IMR-90 (cell line): ENCODE measurements at regions not wholly inside any gene's neighbourhood (a gene's known extent, or its start where the extent isn't known, plus 50 kb on each side); places are given as distances from the start of the nearest gene placed in this dataset.

ENCODE experiments used
- ATAC-seq: fragments of 200-7000 bp; cut with Tn5 transposase; 2 replicates; pipeline ENCODE4 v1.9.1; 2020; ENCODE audit warnings: low read depth, mild to moderate bottlenecking, moderate library complexity
- BruUV-seq: library from RNA; stranded (reverse); fragments of 400-500 nt; replicated peaks from 2 replicates; lab custom pipeline; 2021; lab: Mats Ljungman, UMichigan
- CTCF ChIA-PET: fragments of 300-600 bp; formaldehyde crosslinking; extraction: SDS; loops from one replicate; lab custom pipeline; 2021; ENCODE audit warnings: antibody characterized with exemption; lab: Yijun Ruan, JAX
- POLR2A ChIA-PET: fragments of 300-600 bp; sonication (Branson Sonifier 250); formaldehyde crosslinking; loops from one replicate; lab custom pipeline; 2022; ENCODE audit warnings: antibody characterized with exemption; ENCODE audit not compliant: unreplicated experiment; lab: Charles Lee
- DNase-seq: peaks from one replicate; pipeline ENCODE4 v3.0.0; 2013
- H2AFZ ChIP-seq: replicated peaks from 2 replicates; pipeline ENCODE3; 2013; ENCODE audit warnings: low read length, mild to moderate bottlenecking; ENCODE audit not compliant: poor library complexity
- H2AK5ac ChIP-seq: 2 replicates; pipeline ENCODE4 v1.6.1; 2013; ENCODE audit warnings: low read depth, low read length, inconsistent platforms
- H2AK9ac ChIP-seq: replicated peaks from 2 replicates; pipeline ENCODE3; 2013; ENCODE audit warnings: mild to moderate bottlenecking, low read depth, low read length, moderate library complexity; ENCODE audit not compliant: poor library complexity
- H2BK120ac ChIP-seq: 2 replicates; pipeline ENCODE4 v1.6.1; 2013; ENCODE audit warnings: low read depth, low read length, inconsistent platforms
- H2BK15ac ChIP-seq: 3 replicates; pipeline ENCODE4 v1.6.1; 2013; ENCODE audit warnings: low read depth, low read length, inconsistent platforms
- H2BK20ac ChIP-seq: 2 replicates; pipeline ENCODE4 v1.6.1; 2013; ENCODE audit warnings: low read depth, mild to moderate bottlenecking, inconsistent platforms, low read length, moderate library complexity
- H2BK5ac ChIP-seq: 2 replicates; pipeline ENCODE4 v1.6.1; 2013; ENCODE audit warnings: mild to moderate bottlenecking, low read depth, low read length, inconsistent platforms; ENCODE audit not compliant: poor library complexity, severe bottlenecking
- H3K14ac ChIP-seq: replicated peaks from 2 replicates; pipeline ENCODE4 v1.6.1; 2013; ENCODE audit warnings: low read depth, low read length, inconsistent platforms
- H3K18ac ChIP-seq: 2 replicates; pipeline ENCODE4 v1.6.1; 2013; ENCODE audit warnings: low read depth, low read length, control low read depth
- H3K23ac ChIP-seq: 2 replicates; pipeline ENCODE4 v1.6.1; 2013; ENCODE audit warnings: low read depth, low read length, inconsistent platforms
- H3K27ac ChIP-seq: 2 replicates; pipeline ENCODE4 v1.5.1; 2013; ENCODE audit warnings: mild to moderate bottlenecking, control low read depth, low read length; ENCODE audit not compliant: insufficient read depth
- H3K27me3 ChIP-seq: 2 replicates; pipeline ENCODE4 v1.6.1; 2013; ENCODE audit warnings: low read length; ENCODE audit not compliant: control insufficient read depth, insufficient read depth
- H3K36me3 ChIP-seq: 2 replicates; pipeline ENCODE4 v1.6.1; 2013; ENCODE audit warnings: low read length, mixed read lengths; ENCODE audit not compliant: control insufficient read depth, insufficient read depth
- H3K4ac ChIP-seq: 2 replicates; pipeline ENCODE4 v1.6.1; 2013; ENCODE audit warnings: low read depth, low read length, inconsistent platforms
- H3K4me1 ChIP-seq: 2 replicates; pipeline ENCODE4 v1.6.1; 2013; ENCODE audit warnings: low read length, mixed read lengths; ENCODE audit not compliant: control insufficient read depth, insufficient read depth
- H3K4me2 ChIP-seq: 2 replicates; pipeline ENCODE4 v1.6.1; 2013; ENCODE audit warnings: low read depth, mild to moderate bottlenecking, control low read depth, low read length, moderate library complexity
- H3K4me3 ChIP-seq: 2 replicates; pipeline ENCODE4 v1.5.1; 2013; ENCODE audit warnings: low read depth, mild to moderate bottlenecking, control low read depth, low read length, moderate library complexity; ENCODE audit not compliant: insufficient read depth
- H3K56ac ChIP-seq: 2 replicates; pipeline ENCODE4 v1.6.1; 2013; ENCODE audit warnings: low read length, inconsistent platforms; ENCODE audit not compliant: insufficient read depth; ENCODE audit errors: extremely low read depth
- H3K79me1 ChIP-seq, 2 experiments: 2 replicates each; pipeline ENCODE4 v1.6.1; 2013; ENCODE audit warnings: low read length in 2 of 2, inconsistent platforms in 1 of 2, low read depth in 1 of 2
- H3K9ac ChIP-seq: 2 replicates; pipeline ENCODE4 v1.6.1; 2013; ENCODE audit warnings: low read depth, low read length, control low read depth
- H3K9me1 ChIP-seq: 2 replicates; pipeline ENCODE4 v1.6.1; 2013; ENCODE audit warnings: low read length, inconsistent platforms; ENCODE audit not compliant: insufficient read depth
- H3K9me3 ChIP-seq: 2 replicates; pipeline ENCODE4 v1.6.1; 2013; ENCODE audit warnings: low read length; ENCODE audit not compliant: control insufficient read depth, insufficient read depth
- H4K20me1 ChIP-seq: 2 replicates; pipeline ENCODE4 v1.6.1; 2013; ENCODE audit warnings: low read length, inconsistent platforms; ENCODE audit not compliant: insufficient read depth
- H4K5ac ChIP-seq: 2 replicates; pipeline ENCODE4 v1.6.1; 2013; ENCODE audit warnings: mild to moderate bottlenecking, low read depth, low read length, control low read depth
- H4K8ac ChIP-seq, 2 experiments: 2 replicates each; pipeline ENCODE4 v1.6.1; 2013; ENCODE audit warnings: low read depth in 2 of 2, low read length in 2 of 2, control low read depth in 1 of 2, inconsistent platforms in 1 of 2
- H4K91ac ChIP-seq: 2 replicates; pipeline ENCODE4 v1.6.1; 2013; ENCODE audit warnings: low read depth, low read length, inconsistent platforms; ENCODE audit not compliant: insufficient read depth
- RCOR1 ChIP-seq: IDR thresholded peaks from 2 replicates; pipeline ENCODE4 v1.6.1; 2012; ENCODE audit warnings: mild to moderate bottlenecking, low read length, improper control_type of control experiment; ENCODE audit not compliant: insufficient replicate concordance
- USF2 ChIP-seq: fragments of 150-350 bp; IDR thresholded peaks from 2 replicates; pipeline ENCODE4 v1.6.1; 2017; ENCODE audit warnings: mild to moderate bottlenecking, antibody characterized with exemption, low read length, low read depth
- WGBS, 2 experiments: methylation state at CpG; one replicate each; pipeline versions ENCODE4 v1.1.5 to v1.1.7; 2013; ENCODE audit warnings: missing lambda C conversion rate in 2 of 2; ENCODE audit not compliant: insufficient read length in 1 of 2; ENCODE audit errors: extremely low coverage in 2 of 2; 5-methylcytosine and 5-hydroxymethylcytosine counted together
- dilution Hi-C: fragments of 300-500 bp; cut with HindIII; formaldehyde crosslinking; loops from one replicate; pipeline ENCODE4 v1.14.3; 2018; ENCODE audit warnings: low sequenced_read_pairs; ENCODE audit not compliant: unreplicated experiment
- in situ Hi-C: fragments of 300-500 bp; cut with MboI; formaldehyde crosslinking; loops from 3 replicates; pipeline ENCODE4 v1.14.3; 2019; ENCODE audit warnings: low sequenced_read_pairs, inconsistent platforms, mixed read lengths
- intact Hi-C: fragments of 100-400 bp; cut with micrococcal nuclease; formaldehyde crosslinking; loops from 2 replicates; pipeline ENCODE4 v1.10.0; 2022
- TF ChIP-seq, protein P1 (sequence below): fragments of 150-350 bp; IDR thresholded peaks from 2 replicates; pipeline ENCODE4 v1.6.1; 2016; ENCODE audit warnings: low read depth, mild to moderate bottlenecking, low read length, moderate library complexity, borderline replicate concordance

GRCh38 chr5:125148076-125148475, 401.6 kb upstream of the ZNF608 start:
- Histone ChIP-seq H2BK120ac (no peak overlapping the region), H3K4me1 (no peaks in the 10 kb centered on the region), H4K20me1 (no peaks in the 10 kb centered on the region), H4K91ac (no peak overlapping the region), H3K9me3 (no peaks in the 10 kb centered on the region), H3K36me3 (no peaks in the 10 kb centered on the region), H3K4me2 (no peak overlapping the region), H2AK9ac (no peak overlapping the region), H2BK5ac (no peak overlapping the region), H2BK20ac (no peak overlapping the region), H3K9me1 (no peaks in the 10 kb centered on the region), H2BK15ac (no peak overlapping the region; the same call in 2 of the 3 replicates), H3K56ac (no peak overlapping the region), H3K79me1 (no peaks in the 10 kb centered on the region), H3K23ac (no peak overlapping the region), H4K5ac (no peak overlapping the region), H3K9ac (no peak overlapping the region), H3K4me3 (no peak overlapping the region), H2AFZ (no peak overlapping the region), H3K27me3 (no peaks in the 10 kb centered on the region), H3K4ac (no peak overlapping the region), H2AK5ac (no peak overlapping the region), H3K18ac (no peak overlapping the region), H4K8ac (no peak overlapping the region), H3K27ac (no peak overlapping the region), H3K14ac (no peak overlapping the region)
- in situ Hi-C loops (no loop called here), intact Hi-C loops (no loop called here), dilution Hi-C loops (no loop called here)
- no TSS peak for BruUV-seq
- ATAC-seq (no peak), DNase-seq (no peak)
- CTCF ChIA-PET: no interaction called here
- WGBS, 2 experiments: no CpG with 5 or more reads among the region's 1 CpG
- TF ChIP-seq USF2: no peak
- TF ChIP-seq, protein P1, sequence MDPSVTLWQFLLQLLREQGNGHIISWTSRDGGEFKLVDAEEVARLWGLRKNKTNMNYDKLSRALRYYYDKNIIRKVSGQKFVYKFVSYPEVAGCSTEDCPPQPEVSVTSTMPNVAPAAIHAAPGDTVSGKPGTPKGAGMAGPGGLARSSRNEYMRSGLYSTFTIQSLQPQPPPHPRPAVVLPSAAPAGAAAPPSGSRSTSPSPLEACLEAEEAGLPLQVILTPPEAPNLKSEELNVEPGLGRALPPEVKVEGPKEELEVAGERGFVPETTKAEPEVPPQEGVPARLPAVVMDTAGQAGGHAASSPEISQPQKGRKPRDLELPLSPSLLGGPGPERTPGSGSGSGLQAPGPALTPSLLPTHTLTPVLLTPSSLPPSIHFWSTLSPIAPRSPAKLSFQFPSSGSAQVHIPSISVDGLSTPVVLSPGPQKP: no peak
- no peak for TF ChIP-seq RCOR1
- POLR2A ChIA-PET: no interaction called here
